Activated CD4-positive, alpha-beta T cell treated with anti-CD3 and anti-CD28 coated beads, Interleukin-2, amount 50 U/mL, for 48 hours (primary cell): ENCODE measurements at regions not wholly inside any gene's neighbourhood (a gene's known extent, or its start where the extent isn't known, plus 50 kb on each side); places are given as distances from the start of the nearest gene placed in this dataset.

Source experiments
- DNase-seq, 2 experiments: peaks; one replicate each; pipeline ENCODE4 v3.0.0-alpha.2; 2020

DNA sequence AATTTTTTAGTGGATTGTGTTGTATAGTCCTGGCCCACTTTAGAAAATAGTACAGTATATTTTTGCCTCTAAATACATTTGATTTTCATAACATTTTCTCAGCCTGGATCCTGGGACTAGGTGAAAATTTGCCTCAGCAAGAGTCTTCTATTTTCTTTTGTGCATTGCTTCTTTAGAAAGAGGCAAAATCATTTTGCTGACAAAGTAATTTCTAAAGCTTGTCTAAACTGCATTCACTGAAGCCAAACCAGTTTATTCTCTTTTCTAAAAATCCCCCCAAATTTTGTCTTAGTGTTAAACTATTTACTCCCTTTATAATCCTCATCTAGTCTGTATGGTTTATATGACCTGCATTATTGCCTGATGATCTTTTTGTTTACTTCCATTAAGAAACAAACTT, 326.3 kb downstream of the C4orf33 start:
- DNase-seq, result no peak

DNA sequence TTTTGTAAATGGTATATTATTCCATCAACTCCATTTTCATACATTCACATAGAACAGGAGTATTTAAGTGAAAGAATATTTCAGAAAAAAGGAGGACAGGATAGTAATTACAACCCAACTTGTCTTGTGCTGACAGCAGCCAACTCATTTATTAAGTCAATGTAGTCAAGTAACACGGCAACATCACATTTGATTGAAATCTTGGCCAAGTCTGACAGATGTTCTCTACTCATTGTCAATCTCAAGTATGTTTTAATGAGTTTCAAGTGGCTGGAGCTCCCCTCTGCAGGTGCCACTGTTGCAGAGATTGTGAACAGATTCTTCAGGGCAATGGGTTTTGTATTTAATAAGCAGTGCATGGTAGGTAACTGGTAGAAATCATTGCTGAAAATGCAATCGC, 332.5 kb downstream of the C4orf33 start:
- no peak for DNase-seq

DNA sequence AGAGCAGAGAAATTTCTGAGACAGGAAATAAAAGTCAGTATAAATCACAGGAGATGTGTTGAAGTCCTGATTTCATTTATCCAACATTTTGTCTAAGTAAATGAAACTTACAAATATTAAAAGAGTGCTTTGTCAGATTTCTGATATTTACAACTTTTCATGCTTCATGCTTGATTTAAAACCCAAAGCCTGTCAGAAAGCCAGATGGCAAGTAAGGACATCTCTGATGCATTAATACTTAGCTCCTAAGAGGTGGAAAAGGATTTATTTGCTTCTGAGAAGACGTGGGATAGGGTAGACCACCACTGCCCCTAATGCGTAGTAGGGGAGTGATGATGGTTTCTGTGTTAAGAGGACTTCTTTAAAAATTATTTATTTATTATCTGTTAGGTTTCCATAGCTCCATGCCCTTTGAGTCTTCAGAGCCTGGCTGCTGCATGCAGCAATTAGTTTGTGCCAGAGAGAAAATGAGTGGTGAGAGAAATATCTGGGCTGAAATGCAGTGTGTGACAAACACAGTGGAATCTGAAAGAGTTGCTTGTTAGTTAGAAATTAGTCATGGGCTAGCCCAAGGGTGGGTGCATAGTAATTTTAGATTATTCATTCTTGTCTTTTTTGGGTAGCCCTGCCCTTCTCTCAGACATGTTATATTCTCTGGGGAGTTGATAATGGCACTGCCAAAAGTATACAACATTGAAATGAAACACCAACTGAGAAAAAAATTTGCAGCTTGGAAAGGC, 333.8 kb downstream of the C4orf33 start:
- no peak for DNase-seq

DNA sequence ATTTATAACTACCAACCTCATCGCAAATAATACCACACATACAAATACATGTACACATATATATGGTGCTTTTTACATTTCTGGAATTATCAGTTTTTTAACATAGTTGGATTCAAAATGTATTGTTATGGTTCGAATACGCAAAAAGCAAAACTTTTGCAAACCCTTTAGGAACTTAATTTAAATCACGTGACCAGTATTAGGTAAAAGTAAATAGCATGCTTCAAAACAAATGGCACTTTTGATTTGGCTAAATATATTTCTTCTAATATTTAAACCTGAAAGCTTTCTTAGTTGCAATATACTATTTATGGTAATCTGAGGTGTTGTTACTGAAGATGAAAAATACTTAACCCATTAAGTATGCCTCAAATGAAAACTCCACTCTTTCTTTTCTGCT, 341.4 kb downstream of the C4orf33 start:
- DNase-seq, result no peak

DNA sequence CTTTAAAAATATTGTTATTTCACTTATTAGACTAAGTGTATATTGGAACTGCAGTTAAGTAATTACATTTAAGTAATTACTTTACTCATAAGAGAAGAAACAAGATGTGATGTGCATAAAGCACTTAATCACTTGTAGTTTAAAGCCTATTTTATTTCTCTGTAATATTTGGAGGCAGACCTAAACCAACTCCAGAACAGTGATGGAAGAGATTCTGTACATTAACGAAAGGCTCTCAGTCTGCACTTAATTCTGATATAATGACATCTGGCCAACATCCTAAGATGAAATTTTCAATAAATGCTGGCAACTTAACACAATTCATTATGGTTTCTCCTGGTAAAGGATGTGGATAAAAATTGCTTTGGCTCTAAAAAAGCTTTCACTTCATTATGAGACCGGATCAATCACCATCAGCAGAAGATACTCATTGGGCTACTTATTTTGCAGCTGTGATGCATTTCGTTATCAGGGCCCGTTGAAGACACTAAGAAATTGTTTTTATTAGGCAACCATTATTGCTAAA, 342.6 kb downstream of the C4orf33 start:
- no peak for DNase-seq

DNA sequence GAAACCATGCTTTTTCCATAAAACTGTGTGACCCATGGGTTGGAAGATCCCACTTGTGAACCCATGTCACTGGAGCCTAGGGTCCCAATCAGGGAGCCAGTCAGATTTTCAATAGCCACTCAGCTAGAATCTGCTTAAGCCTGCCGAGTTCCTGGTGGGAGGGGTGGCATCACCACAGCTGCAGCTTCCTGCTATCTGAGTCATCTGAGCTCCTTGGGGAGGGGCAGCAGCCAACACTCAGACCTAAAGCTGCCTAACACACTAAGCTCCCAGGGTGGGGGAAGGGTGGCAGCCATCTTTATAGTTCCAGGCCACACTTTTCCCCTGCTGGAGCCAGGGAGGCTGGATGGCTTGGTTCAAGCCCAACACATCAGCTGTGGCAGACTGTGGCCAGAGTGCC, 350.1 kb downstream of the C4orf33 start:
- no peak for DNase-seq

DNA sequence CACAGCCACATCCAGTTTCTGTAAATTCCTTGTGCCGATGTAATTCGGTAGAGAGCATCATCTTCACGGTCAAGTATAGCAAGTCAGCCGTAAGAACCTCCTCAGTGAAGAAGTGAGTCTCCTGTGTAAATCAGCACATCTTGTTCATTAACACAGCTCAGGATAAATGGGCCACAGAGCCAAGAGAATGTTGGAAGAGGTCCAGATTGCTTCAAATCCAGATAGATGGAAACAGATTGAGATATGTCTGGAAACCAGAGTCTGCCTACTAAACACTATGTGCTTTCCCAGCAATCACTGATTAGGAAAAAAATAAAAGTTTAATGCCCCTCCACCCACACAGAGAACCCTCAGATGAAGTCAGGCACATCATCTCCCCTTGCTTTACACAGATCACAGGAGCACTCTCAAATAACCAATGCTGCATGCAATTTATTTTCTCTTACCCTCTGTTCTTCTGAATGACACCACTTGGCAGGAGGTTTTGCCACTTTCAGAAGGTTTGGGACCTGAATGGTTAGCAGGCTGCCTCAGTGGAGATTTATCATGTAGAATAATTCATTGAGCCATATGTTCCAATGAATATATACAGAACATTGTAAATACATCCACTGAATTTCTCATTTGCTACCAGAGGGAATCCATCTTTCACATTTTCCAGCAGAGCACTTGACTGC, 357.7 kb downstream of the C4orf33 start:
- no peak for DNase-seq

DNA sequence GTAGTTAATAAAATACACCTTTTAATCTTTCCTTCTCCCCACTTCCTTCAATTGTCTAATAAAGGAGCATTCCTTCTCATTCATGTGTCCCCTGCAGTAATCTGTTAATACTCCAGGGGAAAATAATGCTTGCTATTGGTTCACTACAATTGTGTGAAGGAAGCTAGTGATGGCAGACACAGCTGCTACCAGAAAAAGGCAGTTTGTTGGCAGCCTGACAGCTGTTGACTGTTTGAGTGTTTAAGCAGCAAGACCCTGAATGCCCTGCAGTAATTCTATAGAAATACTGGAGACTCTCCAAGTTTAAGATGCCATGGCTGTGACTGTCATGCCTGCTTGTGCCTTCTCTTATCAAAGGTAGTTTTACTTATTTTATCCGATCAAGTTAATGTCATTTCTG, 359.5 kb downstream of the C4orf33 start:
- no peak for DNase-seq

DNA sequence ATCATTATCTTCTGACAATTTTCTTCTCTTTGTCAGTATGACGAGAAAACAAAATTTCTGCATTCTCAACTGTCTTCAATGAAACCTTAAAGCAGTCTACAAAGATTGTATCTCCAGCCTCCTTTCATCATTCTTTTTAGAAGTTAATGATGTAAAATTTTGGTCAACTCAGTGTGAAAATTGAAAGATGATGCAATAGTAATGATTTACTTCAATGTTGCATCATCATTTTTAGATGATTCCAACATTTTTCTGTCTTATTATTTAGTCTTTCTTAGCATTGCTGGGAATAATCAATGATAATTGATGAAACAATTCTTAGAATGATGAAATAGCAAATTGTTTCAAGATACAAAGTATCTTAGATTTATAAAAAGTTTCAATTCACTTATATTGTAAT, 372.7 kb downstream of the C4orf33 start:
- DNase-seq, result no peak

DNA sequence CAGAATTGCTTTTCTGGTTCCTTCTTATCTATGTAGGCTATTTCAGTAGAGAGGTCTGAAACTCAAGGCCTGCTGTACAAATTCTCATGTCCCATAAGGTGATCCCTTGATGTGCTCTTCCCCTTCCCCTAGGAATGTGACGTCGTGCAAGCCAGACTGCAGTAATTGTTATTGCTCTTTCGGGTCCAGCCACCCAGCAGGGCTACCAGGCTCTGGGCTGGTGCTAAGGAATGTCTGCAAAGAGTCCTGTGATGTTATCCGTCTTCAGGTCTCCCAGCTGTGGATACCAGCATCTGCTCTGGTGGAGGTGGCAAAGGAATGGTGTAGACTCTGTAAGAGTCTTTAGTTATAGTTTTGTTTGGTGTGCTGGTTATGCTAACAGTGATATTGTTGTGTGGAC, 378.7 kb downstream of the C4orf33 start:
- no peak for DNase-seq

DNA sequence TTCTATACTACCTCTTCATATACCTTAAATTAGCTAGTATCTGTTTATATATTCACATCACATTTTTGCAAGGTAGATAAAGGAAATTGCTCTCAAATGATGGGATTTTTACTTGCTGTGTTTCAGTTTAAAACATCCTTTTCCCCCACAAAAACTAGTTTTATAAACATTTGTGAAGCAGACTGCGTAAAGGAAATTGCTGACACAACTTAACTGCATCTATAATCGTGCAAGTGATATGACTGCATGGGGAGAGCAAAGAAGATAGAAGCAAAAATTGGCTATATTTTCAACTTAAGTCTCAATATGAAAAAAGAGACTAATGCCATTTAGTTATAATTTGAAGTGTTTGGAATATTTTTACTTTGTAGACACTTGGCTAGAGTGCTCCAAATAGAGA, 385.2 kb downstream of the C4orf33 start:
- DNase-seq, result no peak

DNA sequence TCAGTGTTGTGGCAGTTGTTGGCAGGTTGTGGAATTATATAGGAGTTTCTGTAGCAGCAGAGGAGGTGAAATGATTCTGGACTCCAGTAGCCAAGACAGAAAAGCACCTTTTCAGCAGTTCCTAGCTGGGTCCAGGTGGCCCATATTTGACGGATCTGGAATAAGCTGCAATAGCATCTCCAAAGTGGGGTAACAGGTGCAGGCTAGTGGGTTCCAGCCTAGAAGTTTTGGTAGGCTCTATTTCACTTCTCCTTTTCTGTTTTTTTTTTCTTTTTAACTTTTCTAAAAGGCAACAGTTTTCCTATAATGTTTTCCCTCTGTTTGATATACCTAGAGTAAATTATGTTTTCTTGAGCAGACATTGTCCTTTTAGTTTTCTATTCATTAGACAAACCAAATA, 392.5 kb downstream of the C4orf33 start:
- DNase-seq, result no peak

DNA sequence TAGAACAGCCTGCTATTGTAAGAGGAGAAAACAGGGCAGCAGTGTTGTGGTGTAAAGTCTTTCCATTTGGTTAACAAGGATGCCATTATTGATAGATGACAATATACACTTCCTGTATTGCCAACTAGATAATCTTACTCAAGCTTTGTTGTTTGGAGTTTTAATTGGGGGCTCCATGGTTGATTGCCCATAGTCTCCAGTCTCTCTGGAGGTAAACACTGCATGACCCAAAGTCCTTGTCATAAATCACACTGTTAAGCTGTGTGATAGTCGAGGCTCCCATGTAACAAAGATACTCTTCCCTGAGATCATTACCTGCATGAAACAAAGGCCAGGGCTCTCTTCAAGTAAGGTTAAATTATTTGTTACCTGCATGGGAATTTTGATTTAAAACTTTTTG, 394.6 kb downstream of the C4orf33 start:
- DNase-seq, result no peak

DNA sequence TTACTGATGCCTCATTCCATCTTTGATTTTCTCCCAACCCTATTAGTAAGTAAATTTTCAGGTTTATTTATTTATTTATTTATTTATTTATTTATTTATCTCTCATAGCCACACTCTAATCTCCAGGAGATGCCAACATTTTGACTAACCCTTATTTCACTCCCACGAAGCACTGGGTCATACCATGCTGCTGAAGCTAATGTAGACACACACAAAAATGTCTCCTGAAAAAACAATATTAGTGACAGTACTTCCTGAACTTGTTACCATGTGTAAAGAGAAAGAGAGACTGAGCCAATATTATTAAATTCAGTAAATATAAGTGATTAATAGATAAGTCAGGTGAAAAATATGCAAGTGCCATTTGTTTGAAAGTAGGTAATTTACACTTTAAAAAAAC, 402.7 kb downstream of the C4orf33 start:
- no peak for DNase-seq

DNA sequence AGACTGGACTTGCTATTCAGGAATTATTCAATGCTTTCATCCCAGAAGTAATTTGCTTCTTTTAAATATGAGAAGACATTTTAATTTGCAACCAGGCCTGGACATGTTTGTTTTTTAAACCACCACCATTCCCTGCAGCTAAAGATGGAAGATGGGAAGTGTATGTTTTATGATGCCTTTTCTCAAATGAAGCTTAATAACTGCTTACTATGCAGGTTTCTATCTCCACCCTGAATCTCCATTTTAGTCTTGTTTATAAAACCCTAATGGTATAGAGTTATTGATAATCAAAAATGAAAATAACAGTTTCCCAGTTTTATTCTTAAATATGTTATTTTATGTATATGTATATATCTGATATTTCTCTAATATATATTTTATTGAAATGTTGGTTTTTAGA, 418.9 kb downstream of the C4orf33 start:
- DNase-seq, result no peak

DNA sequence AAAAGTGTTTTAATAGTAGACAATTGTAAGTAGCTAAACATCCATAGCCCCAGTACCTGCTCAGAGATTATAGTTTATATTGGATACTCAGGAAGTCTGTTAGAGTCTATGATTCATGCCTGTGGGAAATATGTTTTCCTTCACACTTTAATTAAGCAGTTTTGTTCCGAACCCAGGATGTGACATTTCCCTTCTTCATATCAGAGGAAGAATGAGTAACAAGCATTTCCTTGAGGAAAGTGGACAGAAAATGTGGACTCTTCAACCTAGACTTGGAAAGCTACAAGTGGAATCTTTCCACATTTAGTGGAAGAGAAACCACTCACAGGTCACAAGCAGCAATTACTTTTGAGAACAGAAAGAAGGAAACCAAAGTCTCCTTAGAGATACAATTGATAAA, 419.4 kb downstream of the C4orf33 start:
- no peak for DNase-seq

DNA sequence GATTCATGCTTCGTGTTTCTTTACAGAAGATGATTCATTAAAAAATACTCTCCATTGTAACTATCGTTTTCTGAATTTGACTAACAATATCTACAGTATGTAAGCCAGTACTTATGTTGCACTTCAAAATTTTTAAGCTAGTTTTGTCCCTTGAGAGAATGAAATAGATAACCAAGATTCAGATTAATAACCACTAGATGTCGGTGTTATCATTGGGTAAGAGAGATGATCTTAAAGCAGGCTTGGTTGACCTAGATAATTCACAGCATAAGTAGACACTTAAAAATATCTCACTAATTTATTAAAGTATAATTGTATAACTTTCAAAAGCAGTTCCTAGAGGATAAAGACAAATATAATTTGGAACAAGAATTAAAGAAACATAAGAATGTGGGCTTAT, 430.9 kb downstream of the C4orf33 start:
- DNase-seq, result no peak

DNA sequence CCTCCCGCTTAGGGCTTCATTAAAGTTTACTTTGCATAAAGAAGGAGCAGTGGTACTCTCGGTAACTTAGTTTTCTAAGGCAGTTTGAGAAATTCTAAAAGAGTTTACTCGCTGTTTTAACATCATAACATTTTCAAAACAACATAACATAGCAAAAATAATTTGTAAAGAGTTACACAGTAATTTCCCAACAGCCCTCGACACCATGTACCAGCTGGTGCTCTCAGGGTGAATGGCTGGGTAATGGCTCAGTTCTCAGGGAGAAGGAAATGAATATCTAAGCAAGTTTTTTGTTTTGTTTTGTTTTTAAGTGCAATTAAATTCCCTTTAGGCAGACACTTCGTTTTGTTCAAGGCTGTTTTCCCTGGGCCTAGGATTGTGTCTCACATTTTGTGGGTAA, 435.3 kb downstream of the C4orf33 start:
- no peak for DNase-seq

DNA sequence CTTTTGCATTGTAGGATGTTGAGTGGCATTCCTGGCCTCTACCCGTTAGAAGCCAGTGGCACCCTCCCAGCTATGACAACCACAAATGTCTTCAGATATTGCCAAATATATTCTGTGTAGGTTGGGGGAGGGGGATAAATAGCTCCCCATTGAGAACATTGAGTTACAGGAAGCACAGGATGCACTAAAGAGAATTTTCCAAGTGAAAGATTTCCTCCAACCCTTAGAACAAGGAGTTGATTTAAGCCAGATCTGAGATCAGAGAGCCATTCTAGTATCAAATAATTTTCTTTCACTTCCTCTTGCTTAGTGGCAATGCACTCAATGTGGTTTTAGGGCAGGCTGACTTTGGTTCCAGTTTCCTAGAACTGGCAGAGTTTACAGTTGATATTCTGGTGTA, 436.6 kb downstream of the C4orf33 start:
- no peak for DNase-seq

DNA sequence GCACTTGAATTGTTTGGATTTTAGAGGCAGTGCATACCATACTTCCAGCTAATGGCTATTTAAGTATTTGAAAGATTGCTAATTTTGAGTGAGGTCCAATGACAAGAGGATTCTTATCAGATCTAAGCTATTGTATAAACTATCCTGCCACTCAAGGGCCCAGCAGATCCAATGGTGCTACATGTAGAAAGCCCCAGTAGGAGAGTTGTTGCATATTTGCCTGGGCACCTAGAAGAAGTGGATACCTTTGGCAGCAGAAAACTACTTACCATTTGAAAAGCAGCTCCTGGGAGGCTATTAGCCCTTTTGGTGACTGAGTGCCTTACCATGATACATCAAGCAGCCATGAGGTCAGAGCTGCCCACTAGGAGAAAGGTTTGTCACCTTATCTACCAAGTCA, 447.3 kb downstream of the C4orf33 start:
- DNase-seq, result no peak

DNA sequence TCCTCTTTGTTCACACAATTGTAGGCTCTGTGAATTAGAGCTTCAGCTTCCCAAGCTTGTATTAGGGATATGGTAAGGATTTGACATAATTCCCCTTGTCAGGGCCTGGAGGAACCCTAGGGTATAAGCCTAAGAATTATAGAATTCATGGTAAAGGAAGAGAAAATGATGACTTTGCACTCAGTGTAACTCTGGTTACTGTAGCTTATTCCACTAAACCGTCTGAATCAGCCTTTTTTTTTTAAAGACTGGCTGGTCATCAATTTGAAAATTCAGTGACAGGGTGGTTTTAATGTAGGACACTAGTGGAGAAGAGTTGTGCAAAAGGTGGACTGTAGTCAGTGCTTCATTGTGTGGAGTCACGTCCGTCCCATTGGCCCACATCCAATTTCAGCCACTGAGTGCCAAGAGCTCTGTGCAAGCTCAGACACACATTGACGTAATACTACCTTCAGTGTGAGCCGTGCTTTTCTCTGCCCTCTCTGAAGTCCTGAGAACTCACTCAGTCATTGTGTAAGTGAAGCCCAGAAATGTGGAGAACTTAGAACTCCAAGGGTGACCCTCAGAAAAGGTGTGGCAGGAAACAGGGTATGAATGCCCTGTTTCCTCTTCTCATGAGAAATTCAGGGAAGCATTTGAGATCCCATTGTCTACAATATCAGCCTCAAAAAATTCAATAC, 449.8 kb downstream of the C4orf33 start:
- DNase-seq, result no peak

DNA sequence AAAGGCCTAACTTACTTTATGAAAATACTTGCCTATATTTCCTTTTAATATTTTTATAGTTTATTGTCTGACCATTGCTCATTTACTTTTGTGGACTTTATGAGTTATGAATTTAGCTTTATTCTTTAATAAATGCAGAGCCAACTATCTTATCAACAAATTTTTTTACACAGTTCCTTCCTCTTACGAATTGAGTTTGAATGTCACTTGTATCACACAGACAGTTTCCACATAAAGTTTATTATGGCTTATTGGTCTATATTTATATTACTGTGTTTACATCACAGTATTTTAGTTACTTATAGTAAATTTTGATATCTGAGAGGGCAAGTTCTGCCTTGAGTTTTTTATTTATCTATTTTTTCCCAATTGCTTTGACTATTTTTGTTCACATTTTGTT, 450.6 kb downstream of the C4orf33 start:
- no peak for DNase-seq

DNA sequence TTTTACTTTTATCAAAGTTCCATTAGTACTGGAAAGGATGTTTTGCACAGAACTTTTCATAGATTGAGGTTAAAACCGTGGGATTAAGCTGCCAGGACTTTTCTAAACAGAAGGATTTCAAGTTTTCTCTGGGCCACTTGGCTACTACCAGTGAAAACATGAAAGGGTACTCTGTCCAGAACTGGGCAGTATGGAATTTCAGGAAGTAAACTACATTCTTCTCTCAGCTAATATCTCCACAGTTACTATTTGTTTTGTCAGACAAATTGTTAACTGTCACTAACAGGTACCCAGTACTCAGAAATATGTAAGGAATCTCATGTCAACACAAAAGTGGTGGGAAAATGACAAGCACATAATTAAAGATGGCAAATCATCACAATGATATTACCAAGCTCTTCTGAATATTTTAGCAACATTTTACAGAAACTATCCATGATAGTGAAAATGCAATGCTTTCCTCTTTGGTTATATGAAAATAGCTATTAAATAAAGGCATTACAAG, 454.4 kb downstream of the C4orf33 start:
- DNase-seq, result no peak

DNA sequence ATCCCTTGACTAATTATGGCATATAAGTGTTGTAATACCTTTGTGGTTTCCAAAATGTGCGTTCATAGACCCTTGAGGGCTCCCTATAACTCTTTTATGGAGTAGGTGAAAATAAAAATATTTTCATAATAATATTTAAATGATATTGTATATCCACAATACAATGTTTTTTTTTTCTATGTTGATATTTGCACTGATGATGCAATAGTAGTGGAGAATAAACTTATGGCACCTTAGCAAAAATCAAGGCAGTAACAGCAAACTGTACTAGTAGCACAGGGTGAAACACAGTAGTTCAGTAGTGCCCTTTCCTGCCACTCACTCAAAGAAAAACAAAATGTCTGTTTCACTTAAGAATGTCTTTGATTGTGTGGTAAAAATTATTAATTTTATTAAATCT, 465.3 kb downstream of the C4orf33 start:
- no peak for DNase-seq
